SK-N-SH (cell line): ENCODE measurements at regions not wholly inside any gene's neighbourhood (a gene's known extent, or its start where the extent isn't known, plus 50 kb on each side); places are given as distances from the start of the nearest gene placed in this dataset.

Experiments
- CTCF ChIA-PET: fragments of 300-600, 350-600 bp; formaldehyde crosslinking; extraction: SDS; loops from one replicate; lab custom pipeline; 2021; lab: Yijun Ruan, JAX
- POLR2A ChIA-PET: fragments of 350-600 bp; sonication (Branson Sonifier 250); formaldehyde crosslinking; extraction: SDS; loops from one replicate; lab custom pipeline; 2020; ENCODE audit warnings: antibody characterized with exemption, inconsistent platforms; lab: Yijun Ruan, JAX
- DNase-seq: peaks from one replicate; pipeline ENCODE4 v3.0.0; 2012
- H2AFZ ChIP-seq: fragments of 200-600 bp; sonication (generic); 2 replicates; pipeline ENCODE4 v1.8.1; 2016; ENCODE audit warnings: antibody characterized with exemption, mild to moderate bottlenecking, low read depth
- H3F3A ChIP-seq: fragments of 200-600 bp; sonication (generic); replicated peaks from 2 replicates; pipeline ENCODE3; 2016; ENCODE audit warnings: antibody characterized with exemption, mild to moderate bottlenecking; ENCODE audit not compliant: insufficient read depth
- H3K27ac ChIP-seq, 2 experiments: fragments of 200-500 bp in 1 of 2; fragments of 200-600 bp in 1 of 2; sonication (Bioruptor generic) in 1 of 2; sonication (generic), shearing (Covaris generic) in 1 of 2; 2 replicates each; pipeline versions ENCODE4 v1.5.1 to v1.6.1; 2014 to 2016; ENCODE audit warnings: low read depth in 2 of 2, inconsistent platforms in 1 of 2, low read length in 1 of 2, mild to moderate bottlenecking in 1 of 2, mixed read lengths in 1 of 2
- H3K27me3 ChIP-seq: fragments of 200-600 bp; sonication (generic), shearing (Covaris generic); 2 replicates; pipeline ENCODE4 v1.6.1; 2016; ENCODE audit warnings: mixed run types; ENCODE audit not compliant: insufficient read depth
- H3K36me3 ChIP-seq, 2 experiments: fragments of 200-500 bp in 1 of 2; fragments of 200-600 bp in 1 of 2; sonication (Bioruptor generic) in 1 of 2; sonication (generic) in 1 of 2; replicated peaks in 1 of 2; 2 replicates each; pipeline versions ENCODE3 to v1.5.1; 2014 to 2016; ENCODE audit warnings: low read length in 1 of 2, mild to moderate bottlenecking in 1 of 2; ENCODE audit not compliant: insufficient read depth in 2 of 2, control insufficient read depth in 1 of 2
- H3K4me1 ChIP-seq, 2 experiments: fragments of 200-500 bp in 1 of 2; fragments of 200-600 bp in 1 of 2; sonication (Bioruptor generic) in 1 of 2; sonication (generic), shearing (Covaris generic) in 1 of 2; 2 replicates each; pipeline versions ENCODE4 v1.5.1 to v1.6.1; 2014 to 2016; ENCODE audit warnings: low read depth in 1 of 2, low read length in 1 of 2, mixed run types in 1 of 2; ENCODE audit not compliant: insufficient read depth in 2 of 2, control insufficient read depth in 1 of 2
- H3K4me2 ChIP-seq: fragments of 200-600 bp; sonication (generic), shearing (Covaris generic); 2 replicates; pipeline ENCODE4 v1.6.1; 2017; ENCODE audit warnings: mixed run types
- H3K4me3 ChIP-seq, 2 experiments: fragments of 200-500 bp in 1 of 2; fragments of 200-600 bp in 1 of 2; sonication (Bioruptor generic) in 1 of 2; sonication (generic), shearing (Covaris generic) in 1 of 2; 2 replicates each; pipeline versions ENCODE4 v1.5.1 to v1.8.1; 2014 to 2016; ENCODE audit warnings: low read depth in 2 of 2, inconsistent platforms in 1 of 2, low read length in 1 of 2, mild to moderate bottlenecking in 1 of 2, mixed read lengths in 1 of 2, moderate library complexity in 1 of 2
- H3K79me2 ChIP-seq: fragments of 200-600 bp; sonication (generic); 2 replicates; pipeline ENCODE4 v1.8.1; 2017; ENCODE audit warnings: mild to moderate bottlenecking; ENCODE audit not compliant: insufficient read depth
- H3K9ac ChIP-seq: fragments of 200-600 bp; sonication (generic); 2 replicates; pipeline ENCODE4 v1.6.1; 2017; ENCODE audit warnings: mixed run types
- H3K9me2 ChIP-seq: fragments of 200-600 bp; sonication (generic); 2 replicates; pipeline ENCODE4 v1.6.1; 2017; ENCODE audit warnings: mixed run types
- H3K9me3 ChIP-seq: fragments of 200-600 bp; sonication (generic); 2 replicates; pipeline ENCODE4 v1.6.1; 2017; ENCODE audit warnings: mixed run types, mild to moderate bottlenecking, moderate library complexity
- H4K20me1 ChIP-seq: fragments of 200-600 bp; sonication (generic); 2 replicates; pipeline ENCODE4 v1.6.1; 2017; ENCODE audit warnings: mild to moderate bottlenecking, mixed run types; ENCODE audit not compliant: insufficient read depth
- EP300 ChIP-seq, 2 experiments: IDR thresholded peaks; 2 replicates each; pipeline versions ENCODE4 v1.4.0 to v1.6.1; 2012; ENCODE audit warnings: borderline replicate concordance in 1 of 2, low read depth in 1 of 2, low read length in 1 of 2
- EZH2phosphoT487 ChIP-seq: fragments of 200-600 bp; sonication (generic); IDR thresholded peaks from 2 replicates; pipeline ENCODE4 v1.6.1; 2017; ENCODE audit warnings: low read depth, mixed run types, mild to moderate bottlenecking, antibody characterized with exemption, moderate library complexity, borderline replicate concordance
- MAX ChIP-seq: IDR thresholded peaks from 2 replicates; pipeline ENCODE4 v1.4.0; 2012; ENCODE audit warnings: low read depth
- MEF2A ChIP-seq: IDR thresholded peaks from 2 replicates; pipeline ENCODE4 v1.4.0; 2012; ENCODE audit warnings: low read depth, borderline replicate concordance
- MXI1 ChIP-seq: IDR thresholded peaks from 2 replicates; pipeline ENCODE4 v1.6.1; 2012; ENCODE audit warnings: mild to moderate bottlenecking, low read depth, low read length, improper control_type of control experiment
- NFIC ChIP-seq: IDR thresholded peaks from 2 replicates; pipeline ENCODE4 v1.4.0; 2012; ENCODE audit warnings: borderline replicate concordance
- RAD21 ChIP-seq: IDR thresholded peaks from 2 replicates; pipeline ENCODE4 v1.6.1; 2012; ENCODE audit warnings: mild to moderate bottlenecking, low read length
- RCOR1 ChIP-seq: fragments of 150-350 bp; IDR thresholded peaks from 2 replicates; pipeline ENCODE4 v1.6.1; 2017; ENCODE audit warnings: antibody characterized with exemption, low read length
- RFX5 ChIP-seq: IDR thresholded peaks from 2 replicates; pipeline ENCODE4 v1.6.1; 2012; ENCODE audit warnings: mild to moderate bottlenecking, improper control_type of control experiment, low read length
- RXRA ChIP-seq: IDR thresholded peaks from 2 replicates; pipeline ENCODE4 v1.4.0; 2012; ENCODE audit warnings: low read depth, mild to moderate bottlenecking, borderline replicate concordance
- SIN3A ChIP-seq: IDR thresholded peaks from 2 replicates; pipeline ENCODE4 v1.6.1; 2012; ENCODE audit warnings: low read depth, mild to moderate bottlenecking, low read length, moderate library complexity, borderline replicate concordance
- SMC3 ChIP-seq: IDR thresholded peaks from 2 replicates; pipeline ENCODE4 v1.6.1; 2012; ENCODE audit warnings: low read depth, low read length, improper control_type of control experiment
- WGBS: methylation state at CpG from one replicate; pipeline ENCODE4 v1.1.6; 2017; ENCODE audit warnings: low lambda C conversion rate; 5-methylcytosine and 5-hydroxymethylcytosine counted together
- TF ChIP-seq, protein P1 (sequence below): fragments of 150-350 bp; IDR thresholded peaks from 2 replicates; pipeline ENCODE4 v1.6.1; 2016; ENCODE audit warnings: mild to moderate bottlenecking, low read depth, low read length
- TF ChIP-seq, protein P2 (sequence below): fragments of 200-600 bp; sonication (generic); IDR thresholded peaks from 2 replicates; pipeline ENCODE4 v1.6.1; 2017; ENCODE audit warnings: antibody characterized with exemption, mild to moderate bottlenecking, moderate library complexity
- TF ChIP-seq, protein P3 (sequence below): IDR thresholded peaks from 2 replicates; pipeline ENCODE4 v1.4.0; 2012; ENCODE audit warnings: low read depth, borderline replicate concordance
- TF ChIP-seq, protein P4 (sequence below): fragments of 150-350 bp; IDR thresholded peaks from 2 replicates; pipeline ENCODE4 v1.6.1; 2017; ENCODE audit warnings: antibody characterized with exemption, low read length, low read depth, borderline replicate concordance
- TF ChIP-seq, protein P5 (sequence below): IDR thresholded peaks from 2 replicates; pipeline ENCODE4 v1.6.1; 2012; ENCODE audit warnings: mild to moderate bottlenecking, low read depth, low read length, moderate library complexity

GRCh38 chr16:56111100-56111499, 80.2 kb upstream of the GNAO1 start:
- Histone ChIP-seq H3K79me2 (no peaks in the 10 kb centered on the region), H3K4me2 (no peak overlapping the region), H4K20me1 (no peaks in the 10 kb centered on the region), H3F3A (no peaks in the 10 kb centered on the region), H2AFZ (no peak overlapping the region), H3K27me3 (no peaks in the 10 kb centered on the region), H3K9me2 (no peaks in the 10 kb centered on the region), H3K27ac (no peak overlapping the region), H3K4me1 (peaks cover 0 to 6% of the 10 kb centered on the region in 2 experiments; a peak in 1 of 4 replicates), H3K9me3 (no peaks in the 10 kb centered on the region), H3K36me3 (no peaks in the 10 kb centered on the region), H3K9ac (no peak overlapping the region), H3K4me3 (no peak overlapping the region)
- 11% methylated on average over 5 of the region's 5 CpGs for WGBS
- CTCF ChIA-PET = interaction anchor here (1.5 kb wide), 1 partner anchor 14 kb away, joined by 3 read pairs; no protein-coding TSS in a partner anchor
- TF ChIP-seq, protein P1, sequence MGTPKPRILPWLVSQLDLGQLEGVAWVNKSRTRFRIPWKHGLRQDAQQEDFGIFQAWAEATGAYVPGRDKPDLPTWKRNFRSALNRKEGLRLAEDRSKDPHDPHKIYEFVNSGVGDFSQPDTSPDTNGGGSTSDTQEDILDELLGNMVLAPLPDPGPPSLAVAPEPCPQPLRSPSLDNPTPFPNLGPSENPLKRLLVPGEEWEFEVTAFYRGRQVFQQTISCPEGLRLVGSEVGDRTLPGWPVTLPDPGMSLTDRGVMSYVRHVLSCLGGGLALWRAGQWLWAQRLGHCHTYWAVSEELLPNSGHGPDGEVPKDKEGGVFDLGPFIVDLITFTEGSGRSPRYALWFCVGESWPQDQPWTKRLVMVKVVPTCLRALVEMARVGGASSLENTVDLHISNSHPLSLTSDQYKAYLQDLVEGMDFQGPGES = no peak
- TF ChIP-seq RAD21 (no peak), MXI1 (no peak), SMC3 (no peak), SIN3A (no peak), RFX5 (no peak)
- TF ChIP-seq, protein P2, sequence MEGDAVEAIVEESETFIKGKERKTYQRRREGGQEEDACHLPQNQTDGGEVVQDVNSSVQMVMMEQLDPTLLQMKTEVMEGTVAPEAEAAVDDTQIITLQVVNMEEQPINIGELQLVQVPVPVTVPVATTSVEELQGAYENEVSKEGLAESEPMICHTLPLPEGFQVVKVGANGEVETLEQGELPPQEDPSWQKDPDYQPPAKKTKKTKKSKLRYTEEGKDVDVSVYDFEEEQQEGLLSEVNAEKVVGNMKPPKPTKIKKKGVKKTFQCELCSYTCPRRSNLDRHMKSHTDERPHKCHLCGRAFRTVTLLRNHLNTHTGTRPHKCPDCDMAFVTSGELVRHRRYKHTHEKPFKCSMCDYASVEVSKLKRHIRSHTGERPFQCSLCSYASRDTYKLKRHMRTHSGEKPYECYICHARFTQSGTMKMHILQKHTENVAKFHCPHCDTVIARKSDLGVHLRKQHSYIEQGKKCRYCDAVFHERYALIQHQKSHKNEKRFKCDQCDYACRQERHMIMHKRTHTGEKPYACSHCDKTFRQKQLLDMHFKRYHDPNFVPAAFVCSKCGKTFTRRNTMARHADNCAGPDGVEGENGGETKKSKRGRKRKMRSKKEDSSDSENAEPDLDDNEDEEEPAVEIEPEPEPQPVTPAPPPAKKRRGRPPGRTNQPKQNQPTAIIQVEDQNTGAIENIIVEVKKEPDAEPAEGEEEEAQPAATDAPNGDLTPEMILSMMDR = no peak
- DNase-seq = no peak
- POLR2A ChIA-PET = no interaction called here

DNA sequence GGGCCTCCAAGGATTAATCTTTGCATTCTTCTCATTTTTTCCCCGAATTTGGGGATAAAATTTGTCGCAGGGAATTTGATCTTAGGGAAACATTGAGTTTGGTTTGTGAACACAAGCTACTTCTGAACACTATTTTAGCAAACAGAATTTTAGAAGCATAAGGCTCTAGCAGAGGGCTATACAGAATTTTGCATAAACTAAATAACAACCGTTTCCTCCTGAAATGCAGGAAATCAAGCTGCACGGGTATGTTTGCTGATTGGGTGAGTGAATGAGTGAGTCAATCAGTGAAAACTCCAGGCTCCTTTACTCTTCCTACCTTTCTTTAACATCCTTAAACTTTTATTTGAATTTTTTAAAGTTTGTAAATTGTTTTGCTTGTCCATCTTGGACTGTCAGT, 81.3 kb upstream of the GNAO1 start:
- Histone ChIP-seq H3K4me2 (no peak overlapping the region), H3K27ac (no peak overlapping the region), H3K9ac (no peak overlapping the region), H3K4me1 (peaks cover 0 to 6% of the 10 kb centered on the region in 2 experiments; a peak in 1 of 4 replicates), H2AFZ (no peak overlapping the region), H3K4me3 (no peak overlapping the region), H3K27me3 (no peaks in the 10 kb centered on the region), H3K79me2 (no peaks in the 10 kb centered on the region), H3K9me2 (no peaks in the 10 kb centered on the region), H3K36me3 (no peaks in the 10 kb centered on the region), H3F3A (no peaks in the 10 kb centered on the region), H4K20me1 (no peaks in the 10 kb centered on the region), H3K9me3 (no peaks in the 10 kb centered on the region)
- ChIA-PET CTCF (interaction anchor here (0.6 to 1.5 kb wide), 3 partner anchors 29 to 208 kb away, joined by 3 to 4 read pairs (median 4); no protein-coding TSS in a partner anchor), POLR2A (no interaction called here)
- DNase-seq = no peak
- 43% methylated on average over 4 of the region's 4 CpGs for WGBS
- TF ChIP-seq MAX (no peak), MEF2A (no peak), RCOR1 (no peak), NFIC (no peak), EP300 (IDR thresholded peaks at IDR 0.05; ENCODE audit: borderline replicate concordance in 1 of 2, low read depth in 1 of 2, low read length in 1 of 2) (no peak), EZH2phosphoT487 (no peak), SIN3A (no peak), RXRA (no peak)
- TF ChIP-seq, protein P3, sequence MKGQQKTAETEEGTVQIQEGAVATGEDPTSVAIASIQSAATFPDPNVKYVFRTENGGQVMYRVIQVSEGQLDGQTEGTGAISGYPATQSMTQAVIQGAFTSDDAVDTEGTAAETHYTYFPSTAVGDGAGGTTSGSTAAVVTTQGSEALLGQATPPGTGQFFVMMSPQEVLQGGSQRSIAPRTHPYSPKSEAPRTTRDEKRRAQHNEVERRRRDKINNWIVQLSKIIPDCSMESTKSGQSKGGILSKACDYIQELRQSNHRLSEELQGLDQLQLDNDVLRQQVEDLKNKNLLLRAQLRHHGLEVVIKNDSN = no peak
- TF ChIP-seq, protein P4, sequence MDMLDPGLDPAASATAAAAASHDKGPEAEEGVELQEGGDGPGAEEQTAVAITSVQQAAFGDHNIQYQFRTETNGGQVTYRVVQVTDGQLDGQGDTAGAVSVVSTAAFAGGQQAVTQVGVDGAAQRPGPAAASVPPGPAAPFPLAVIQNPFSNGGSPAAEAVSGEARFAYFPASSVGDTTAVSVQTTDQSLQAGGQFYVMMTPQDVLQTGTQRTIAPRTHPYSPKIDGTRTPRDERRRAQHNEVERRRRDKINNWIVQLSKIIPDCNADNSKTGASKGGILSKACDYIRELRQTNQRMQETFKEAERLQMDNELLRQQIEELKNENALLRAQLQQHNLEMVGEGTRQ = no peak
- TF ChIP-seq, protein P5, sequence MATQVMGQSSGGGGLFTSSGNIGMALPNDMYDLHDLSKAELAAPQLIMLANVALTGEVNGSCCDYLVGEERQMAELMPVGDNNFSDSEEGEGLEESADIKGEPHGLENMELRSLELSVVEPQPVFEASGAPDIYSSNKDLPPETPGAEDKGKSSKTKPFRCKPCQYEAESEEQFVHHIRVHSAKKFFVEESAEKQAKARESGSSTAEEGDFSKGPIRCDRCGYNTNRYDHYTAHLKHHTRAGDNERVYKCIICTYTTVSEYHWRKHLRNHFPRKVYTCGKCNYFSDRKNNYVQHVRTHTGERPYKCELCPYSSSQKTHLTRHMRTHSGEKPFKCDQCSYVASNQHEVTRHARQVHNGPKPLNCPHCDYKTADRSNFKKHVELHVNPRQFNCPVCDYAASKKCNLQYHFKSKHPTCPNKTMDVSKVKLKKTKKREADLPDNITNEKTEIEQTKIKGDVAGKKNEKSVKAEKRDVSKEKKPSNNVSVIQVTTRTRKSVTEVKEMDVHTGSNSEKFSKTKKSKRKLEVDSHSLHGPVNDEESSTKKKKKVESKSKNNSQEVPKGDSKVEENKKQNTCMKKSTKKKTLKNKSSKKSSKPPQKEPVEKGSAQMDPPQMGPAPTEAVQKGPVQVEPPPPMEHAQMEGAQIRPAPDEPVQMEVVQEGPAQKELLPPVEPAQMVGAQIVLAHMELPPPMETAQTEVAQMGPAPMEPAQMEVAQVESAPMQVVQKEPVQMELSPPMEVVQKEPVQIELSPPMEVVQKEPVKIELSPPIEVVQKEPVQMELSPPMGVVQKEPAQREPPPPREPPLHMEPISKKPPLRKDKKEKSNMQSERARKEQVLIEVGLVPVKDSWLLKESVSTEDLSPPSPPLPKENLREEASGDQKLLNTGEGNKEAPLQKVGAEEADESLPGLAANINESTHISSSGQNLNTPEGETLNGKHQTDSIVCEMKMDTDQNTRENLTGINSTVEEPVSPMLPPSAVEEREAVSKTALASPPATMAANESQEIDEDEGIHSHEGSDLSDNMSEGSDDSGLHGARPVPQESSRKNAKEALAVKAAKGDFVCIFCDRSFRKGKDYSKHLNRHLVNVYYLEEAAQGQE = no peak
